Aorta (tissue), 5 donors: ENCODE measurements at regions not wholly inside any gene's neighbourhood (a gene's known extent, or its start where the extent isn't known, plus 50 kb on each side); places are given as distances from the start of the nearest gene placed in this dataset.
"Not testable (repeated sequence)": the region's sequence is repeated elsewhere in the genome, so short reads cannot be mapped to it uniquely, and the experiment has no call there.

ENCODE experiments used
- ATAC-seq: fragments of 200-7000 bp; cut with Tn5 transposase; one replicate; pipeline ENCODE4 v1.9.1; 2022; ENCODE audit warnings: moderate library complexity; ENCODE audit not compliant: low FRiP score
- DNase-seq, 2 donors: peaks; one replicate each; pipeline ENCODE4 v3.0.0-alpha.2; 2020
- H3K27ac ChIP-seq, 2 donors: one replicate each; pipeline ENCODE4 v1.5.1; 2013; ENCODE audit warnings: low read length in 2 of 2, mild to moderate bottlenecking in 2 of 2, moderate library complexity in 2 of 2, control low read depth in 1 of 2, inconsistent platforms in 1 of 2, low read depth in 1 of 2
- H3K27me3 ChIP-seq, 2 donors: one replicate each; pipeline ENCODE4 v1.6.1; 2013; ENCODE audit warnings: control low read depth in 1 of 2, low read length in 1 of 2, mild to moderate bottlenecking in 1 of 2, moderate library complexity in 1 of 2; ENCODE audit not compliant: insufficient read depth in 2 of 2, control insufficient read depth in 1 of 2
- H3K36me3 ChIP-seq, 2 donors: one replicate each; pipeline ENCODE4 v1.6.1; 2013; ENCODE audit warnings: control low read depth in 1 of 2, low read length in 1 of 2, mild to moderate bottlenecking in 1 of 2; ENCODE audit not compliant: insufficient read depth in 2 of 2, control insufficient read depth in 1 of 2
- H3K4me1 ChIP-seq, 2 donors: one replicate each; pipeline ENCODE4 v1.6.1; 2013; ENCODE audit warnings: low read length in 2 of 2, control low read depth in 1 of 2, mild to moderate bottlenecking in 1 of 2, moderate library complexity in 1 of 2; ENCODE audit not compliant: insufficient read depth in 2 of 2, control insufficient read depth in 1 of 2
- H3K4me3 ChIP-seq, 2 donors: one replicate each; pipeline ENCODE4 v1.5.1; 2013; ENCODE audit warnings: low read length in 2 of 2, control low read depth in 1 of 2, mild to moderate bottlenecking in 1 of 2
- H3K9me3 ChIP-seq: one replicate; pipeline ENCODE4 v1.6.1; 2013; ENCODE audit warnings: mild to moderate bottlenecking, low read length; ENCODE audit not compliant: control insufficient read depth
- WGBS, 2 donors: extraction: QIAGEN DNeasy Blood & Tissue Kit; methylation state at CpG; one replicate each; pipeline ENCODE4 v1.1.7; 2013; 5-methylcytosine and 5-hydroxymethylcytosine counted together
- intact Hi-C, 2 donors: fragments of 100-400 bp; cut with DNase I; formaldehyde crosslinking; loops; one replicate each; pipeline versions ENCODE4 v1.14.2 to v1.15.0; 2022
- donor health status: healthy with polysubstance abuse.
- donor health status: Bipolar disorder and iron deficiency.
- donor health status: DM: no; HTN: no; CAD: no.
- donor health status: DM: no; HTN: no; CAD: no.
- donor health status: DM: yes; HTN: yes; CAD: no.

GRCh38 chrX:138157850-138158249 is 553.7 kb downstream of the FGF13 start:
- intact Hi-C loops = no loop called here
- ATAC-seq (no peak), DNase-seq (no peak)
- WGBS, 2 donors = 35 to 65% methylated on average over 2 of the region's 2 CpGs
- no peaks in the 10 kb centered on the region for H3K27me3 ChIP-seq
- no peaks in the 10 kb centered on the region for H3K9me3 ChIP-seq
- H3K4me1 ChIP-seq = no peaks in the 10 kb centered on the region
- H3K4me3 ChIP-seq = no peak overlapping the region
- H3K36me3 ChIP-seq = no peaks in the 10 kb centered on the region
- no peak overlapping the region for H3K27ac ChIP-seq

- H3K27ac ChIP-seq = no peak overlapping the region
- intact Hi-C loops = loop anchor here (5.0 kb wide), 1 partner anchor 555 kb away; no protein-coding TSS in a partner anchor
- H3K4me1 ChIP-seq = no peaks in the 10 kb centered on the region
- H3K36me3 ChIP-seq = no peaks in the 10 kb centered on the region
- no peak for DNase-seq
- no peak overlapping the region for H3K4me3 ChIP-seq
- no peaks in the 10 kb centered on the region for H3K9me3 ChIP-seq
- whole genome bisulfite sequencing, 2 donors = 13 to 18% methylated on average over 1 of the region's 1 CpG
- no peaks in the 10 kb centered on the region for H3K27me3 ChIP-seq
- no peak for ATAC-seq
Measured at GRCh38 chrX:138191998-138192397, 519.5 kb downstream of the FGF13 start.

GRCh38 chrX:138229718-138230117 is 481.8 kb downstream of the FGF13 start:
- WGBS, 2 donors = 55% methylated on average over 2 of the region's 2 CpGs
- ATAC-seq (no peak), DNase-seq (no peak)
- H3K27me3 ChIP-seq = no peaks in the 10 kb centered on the region
- H3K36me3 ChIP-seq = no peaks in the 10 kb centered on the region
- peaks cover 1% of the 10 kb centered on the region for H3K9me3 ChIP-seq
- intact Hi-C loops = no loop called here
- no peak overlapping the region for H3K4me3 ChIP-seq
- H3K4me1 ChIP-seq = no peaks in the 10 kb centered on the region
- H3K27ac ChIP-seq = no peak overlapping the region

GRCh38 chrX:138240266-138240665 is 471.3 kb downstream of the FGF13 start:
- no peak for DNase-seq
- Histone ChIP-seq H3K9me3 (no peaks in the 10 kb centered on the region), H3K4me1 (no peaks in the 10 kb centered on the region), H3K4me3 (no peak overlapping the region), H3K27me3 (no peaks in the 10 kb centered on the region), H3K36me3 (no peaks in the 10 kb centered on the region), H3K27ac (no peak overlapping the region)
- 27 to 30% methylated on average over 2 of the region's 2 CpGs for WGBS, 2 donors
- ATAC-seq = no peak
- intact Hi-C loops = no loop called here

- H3K27me3 ChIP-seq = no peaks in the 10 kb centered on the region
- no peak for ATAC-seq
- no peak for DNase-seq
- intact Hi-C loops = no loop called here
- no peaks in the 10 kb centered on the region for H3K4me1 ChIP-seq
- H3K27ac ChIP-seq = no peak overlapping the region
- WGBS, 2 donors = 78 to 86% methylated on average over 3 of the region's 3 CpGs
- no peak overlapping the region for H3K4me3 ChIP-seq
- no peaks in the 10 kb centered on the region for H3K36me3 ChIP-seq
- no peaks in the 10 kb centered on the region for H3K9me3 ChIP-seq
Measured at GRCh38 chrX:138254001-138254400, 457.5 kb downstream of the FGF13 start.

- Histone ChIP-seq H3K9me3 (no peaks in the 10 kb centered on the region), H3K4me3 (no peak overlapping the region), H3K4me1 (no peaks in the 10 kb centered on the region), H3K27ac (no peak overlapping the region), H3K36me3 (no peaks in the 10 kb centered on the region), H3K27me3 (no peaks in the 10 kb centered on the region)
- intact Hi-C loops = no loop called here
- ATAC-seq = no peak
- 69 to 87% methylated on average over 6 of the region's 6 CpGs for WGBS, 2 donors
- DNase-seq = no peak
Measured at GRCh38 chrX:138255373-138255772, 456.1 kb downstream of the FGF13 start.

- H3K27me3 ChIP-seq, H3K9me3 ChIP-seq, H3K27ac ChIP-seq, intact Hi-C loops, ATAC-seq, H3K4me1 ChIP-seq, H3K4me3 ChIP-seq, DNase-seq, H3K36me3 ChIP-seq: not testable (repeated sequence)
- WGBS, 2 donors = 60 to 72% methylated on average over 5 of the region's 5 CpGs
Measured at GRCh38 chrX:138264095-138264494, 447.4 kb downstream of the FGF13 start.

- Histone ChIP-seq H3K4me3 (no peak overlapping the region), H3K27ac (no peak overlapping the region), H3K4me1 (no peaks in the 10 kb centered on the region), H3K36me3 (no peaks in the 10 kb centered on the region), H3K27me3 (no peaks in the 10 kb centered on the region), H3K9me3 (no peaks in the 10 kb centered on the region)
- intact Hi-C loops = no loop called here
- no peak for DNase-seq
- WGBS, 2 donors = 91 to 96% methylated on average over 1 of the region's 1 CpG
- ATAC-seq = no peak
Measured at GRCh38 chrX:138270931-138271330, 440.6 kb downstream of the FGF13 start.

GRCh38 chrX:138282598-138283150 is 428.8 kb downstream of the FGF13 start:
- H3K9me3 ChIP-seq, H3K27ac ChIP-seq, H3K36me3 ChIP-seq, ATAC-seq, H3K27me3 ChIP-seq, H3K4me3 ChIP-seq, DNase-seq, intact Hi-C loops, H3K4me1 ChIP-seq: not testable (repeated sequence)
- 91 to 93% methylated on average over 31 of the region's 31 CpGs for WGBS, 2 donors
